H1 (cell line): ENCODE measurements at regions not wholly inside any gene's neighbourhood (a gene's known extent, or its start where the extent isn't known, plus 50 kb on each side); places are given as distances from the start of the nearest gene placed in this dataset.

ENCODE experiments used
- CHD1 ChIP-seq: IDR thresholded peaks from 2 replicates; pipeline ENCODE4 v1.6.1; 2012; ENCODE audit warnings: low read depth, low read length, improper control_type of control experiment
- EZH2 ChIP-seq: fragments of 200-600 bp; sonication (generic); IDR thresholded peaks from 2 replicates; pipeline ENCODE4 v1.7.1; 2012; ENCODE audit warnings: low read depth, mild to moderate bottlenecking, moderate library complexity, low read length, inconsistent platforms; ENCODE audit not compliant: severe bottlenecking
- SIRT6 ChIP-seq: IDR thresholded peaks from one replicate; pipeline ENCODE4 v1.7.1; 2012; ENCODE audit warnings: low read length, inconsistent platforms
- TF ChIP-seq, protein P1 (sequence below): IDR thresholded peaks from 2 replicates; pipeline ENCODE4 v1.6.1; 2012; ENCODE audit warnings: inconsistent platforms
- TF ChIP-seq, protein P2 (sequence below): IDR thresholded peaks from 2 replicates; pipeline ENCODE4 v1.6.1; 2011; ENCODE audit warnings: low read length, improper control_type of control experiment

DNA sequence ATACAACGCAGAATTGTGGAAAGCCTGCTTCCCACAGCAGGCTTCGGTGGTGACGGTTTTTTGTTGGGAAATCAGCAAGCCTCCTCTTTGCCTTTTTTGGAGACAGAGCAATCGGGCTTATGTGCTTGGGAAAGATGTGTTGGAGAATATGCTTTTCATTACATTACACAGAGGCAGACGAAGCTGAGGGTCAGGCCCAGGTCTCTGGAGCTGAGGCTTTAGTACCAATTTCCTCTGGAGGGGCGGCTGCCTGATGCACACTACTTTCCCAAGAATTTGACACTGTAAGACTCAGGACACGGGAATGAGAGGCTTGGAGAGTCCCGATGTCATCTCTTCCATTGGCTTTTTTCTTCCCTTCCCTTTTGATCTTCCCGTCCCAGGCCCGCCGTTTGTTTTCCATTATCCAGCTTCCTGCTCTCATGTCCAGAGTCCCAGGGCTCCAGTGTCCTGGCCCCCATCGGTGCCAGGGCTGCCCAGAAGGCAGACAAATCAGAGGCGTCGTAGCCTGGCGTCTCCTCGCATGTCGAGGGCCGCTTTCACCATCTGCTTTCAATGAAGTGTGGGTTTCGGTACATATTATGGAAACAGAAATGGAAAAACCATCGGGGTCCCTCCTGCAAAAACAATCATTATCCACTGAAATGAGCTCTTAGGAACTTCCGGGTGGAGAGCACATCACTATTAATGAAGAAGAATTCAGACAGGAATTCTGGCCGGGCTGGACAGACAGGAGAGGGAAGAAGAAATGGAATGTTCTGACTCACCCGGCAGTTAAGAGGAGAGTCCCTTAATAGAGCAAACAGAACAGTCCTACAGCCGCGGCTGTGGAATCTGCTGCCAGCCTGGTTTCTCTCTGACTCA is 123.0 kb upstream of the JCAD start (continued):
- TF ChIP-seq SIRT6 (no peak), CHD1 (no peak), EZH2 (no peak)
- TF ChIP-seq, protein P1, sequence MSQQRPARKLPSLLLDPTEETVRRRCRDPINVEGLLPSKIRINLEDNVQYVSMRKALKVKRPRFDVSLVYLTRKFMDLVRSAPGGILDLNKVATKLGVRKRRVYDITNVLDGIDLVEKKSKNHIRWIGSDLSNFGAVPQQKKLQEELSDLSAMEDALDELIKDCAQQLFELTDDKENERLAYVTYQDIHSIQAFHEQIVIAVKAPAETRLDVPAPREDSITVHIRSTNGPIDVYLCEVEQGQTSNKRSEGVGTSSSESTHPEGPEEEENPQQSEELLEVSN, result no peak
- TF ChIP-seq, protein P2, sequence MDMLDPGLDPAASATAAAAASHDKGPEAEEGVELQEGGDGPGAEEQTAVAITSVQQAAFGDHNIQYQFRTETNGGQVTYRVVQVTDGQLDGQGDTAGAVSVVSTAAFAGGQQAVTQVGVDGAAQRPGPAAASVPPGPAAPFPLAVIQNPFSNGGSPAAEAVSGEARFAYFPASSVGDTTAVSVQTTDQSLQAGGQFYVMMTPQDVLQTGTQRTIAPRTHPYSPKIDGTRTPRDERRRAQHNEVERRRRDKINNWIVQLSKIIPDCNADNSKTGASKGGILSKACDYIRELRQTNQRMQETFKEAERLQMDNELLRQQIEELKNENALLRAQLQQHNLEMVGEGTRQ, result no peak
